Psoas muscle (tissue), 7 donors: ENCODE measurements at regions not wholly inside any gene's neighbourhood (a gene's known extent, or its start where the extent isn't known, plus 50 kb on each side); places are given as distances from the start of the nearest gene placed in this dataset.

ENCODE experiments used
- ATAC-seq, 4 donors: fragments of 200-7000 bp; cut with Tn5 transposase; one replicate each; pipeline ENCODE4 v1.9.1; 2020; ENCODE audit warnings: moderate library complexity in 3 of 4, mild to moderate bottlenecking in 2 of 4
- DNase-seq, 2 donors: peaks; one replicate each; pipeline ENCODE4 v3.0.0-alpha.2; 2020
- H3K27ac ChIP-seq: fragments of 200-600 bp; one replicate; pipeline ENCODE4 v1.8.0; 2022
- H3K27me3 ChIP-seq, 3 donors: fragments of 200-600 bp in 1 of 3; one replicate each; pipeline versions ENCODE4 v1.6.1 to v1.8.0; 2013 to 2022; ENCODE audit warnings: low read length in 2 of 3, mild to moderate bottlenecking in 2 of 3, moderate library complexity in 1 of 3; ENCODE audit not compliant: insufficient read depth in 3 of 3
- H3K36me3 ChIP-seq, 2 donors: fragments of 200-600 bp in 1 of 2; one replicate each; pipeline versions ENCODE4 v1.6.1 to v1.8.0; 2013 to 2022; ENCODE audit warnings: low read depth in 1 of 2, mild to moderate bottlenecking in 1 of 2, moderate library complexity in 1 of 2; ENCODE audit not compliant: insufficient read depth in 1 of 2
- H3K4me1 ChIP-seq: fragments of 200-600 bp; one replicate; pipeline ENCODE4 v1.8.0; 2022
- H3K4me3 ChIP-seq: fragments of 200-600 bp; one replicate; pipeline ENCODE4 v1.8.0; 2022; ENCODE audit warnings: mild to moderate bottlenecking
- H3K9me3 ChIP-seq: fragments of 200-600 bp; one replicate; pipeline ENCODE4 v1.8.0; 2022
- CTCF ChIP-seq: fragments of 200-600 bp; IDR thresholded peaks from one replicate; pipeline ENCODE4 v1.8.0; 2022; ENCODE audit warnings: antibody characterized with exemption
- WGBS, 3 donors: extraction: QIAGEN DNeasy Blood & Tissue Kit; methylation state at CpG; one replicate each; pipeline versions ENCODE4 v1.1.6 to v1.1.7; 2013; 5-methylcytosine and 5-hydroxymethylcytosine counted together
- intact Hi-C, 2 donors: fragments of 100-400 bp; cut with DNase I; formaldehyde crosslinking; loops; one replicate each; pipeline versions ENCODE4 v1.11.0 to v1.14.2; 2022
- donor health status: healthy with polysubstance abuse.
- donor health status: DM: no; HTN: no; CAD: no; lungs with moderate emphysema.
- donor health status: Bipolar disorder and iron deficiency.
- donor health status: healthy.
- donor health status: DM: yes; HTN: yes; CAD: no.
- donor health status: DM: no; HTN: no; CAD: no.
- donor health status: DM: yes; HTN: yes; CAD: no.

GRCh38 chr2:176612036-176612435 lies 342.8 kb downstream of the MTX2 start:
- no peak overlapping the region for H3K4me3 ChIP-seq
- intact Hi-C loops: no loop called here
- H3K27ac ChIP-seq: no peak overlapping the region
- H3K4me1 ChIP-seq: no peaks in the 10 kb centered on the region
- H3K9me3 ChIP-seq: no peaks in the 10 kb centered on the region
- no peaks in the 10 kb centered on the region for H3K27me3 ChIP-seq
- TF ChIP-seq CTCF: no peak
- DNase-seq: no peak
- no peaks in the 10 kb centered on the region for H3K36me3 ChIP-seq
- 92 to 93% (median 93%) methylated on average over 4 of the region's 4 CpGs for WGBS, 3 donors
- no peak for ATAC-seq

GRCh38 chr2:176612736-176613135 lies 343.5 kb downstream of the MTX2 start:
- Histone ChIP-seq H3K9me3 (no peaks in the 10 kb centered on the region), H3K27ac (no peak overlapping the region), H3K27me3 (no peaks in the 10 kb centered on the region), H3K4me3 (no peak overlapping the region), H3K4me1 (no peaks in the 10 kb centered on the region), H3K36me3 (no peaks in the 10 kb centered on the region)
- WGBS, 3 donors: 49 to 55% (median 54%) methylated on average over 3 of the region's 3 CpGs
- DNase-seq: no peak
- TF ChIP-seq CTCF: no peak
- ATAC-seq: no peak
- intact Hi-C loops: no loop called here

GRCh38 chr2:176613323-176613987 lies 344.2 kb downstream of the MTX2 start:
- H3K9me3 ChIP-seq: no peaks in the 10 kb centered on the region
- intact Hi-C loops: no loop called here
- no peak overlapping the region for H3K4me3 ChIP-seq
- H3K4me1 ChIP-seq: no peaks in the 10 kb centered on the region
- TF ChIP-seq CTCF: no peak
- 19 to 31% (median 26%) methylated on average over 3 of the region's 3 CpGs for WGBS, 3 donors
- ATAC-seq (no peak), DNase-seq (no peak)
- no peaks in the 10 kb centered on the region for H3K27me3 ChIP-seq
- H3K36me3 ChIP-seq: no peaks in the 10 kb centered on the region
- no peak overlapping the region for H3K27ac ChIP-seq

- no peaks in the 10 kb centered on the region for H3K36me3 ChIP-seq
- no peaks in the 10 kb centered on the region for H3K9me3 ChIP-seq
- intact Hi-C loops: no loop called here
- no peaks in the 10 kb centered on the region for H3K4me1 ChIP-seq
- ATAC-seq (no peak), DNase-seq (no peak)
- no peaks in the 10 kb centered on the region for H3K27me3 ChIP-seq
- TF ChIP-seq CTCF: no peak
- no peak overlapping the region for H3K27ac ChIP-seq
- no peak overlapping the region for H3K4me3 ChIP-seq
- WGBS, 3 donors: 72 to 81% (median 73%) methylated on average over 2 of the region's 2 CpGs
Observed at GRCh38 chr2:176614049-176614448, 344.8 kb downstream of the MTX2 start.

GRCh38 chr2:176614930-176615329 lies 345.7 kb downstream of the MTX2 start:
- intact Hi-C loops: no loop called here
- no peak for TF ChIP-seq CTCF
- no peak for DNase-seq
- Histone ChIP-seq H3K4me3 (no peak overlapping the region), H3K27ac (no peak overlapping the region), H3K27me3 (no peaks in the 10 kb centered on the region), H3K9me3 (no peaks in the 10 kb centered on the region), H3K36me3 (no peaks in the 10 kb centered on the region), H3K4me1 (no peaks in the 10 kb centered on the region)
- 47 to 58% (median 50%) methylated on average over 2 of the region's 2 CpGs for WGBS, 3 donors
- no peak for ATAC-seq
